ENCODE measurements at regions not wholly inside any gene's neighbourhood (a gene's known extent, or its start where the extent isn't known, plus 50 kb on each side); places are given as distances from the start of the nearest gene placed in this dataset.

GRCh38 chr9:88197781-88198340, 59.6 kb upstream of the SPATA31C2 start:
- Mint-ChIP-seq H3K9me3 (no peaks in the 10 kb centered on the region), H3K4me1 (no peaks in the 10 kb centered on the region), H3K27me3 (peaks cover 26% of the 10 kb centered on the region), H3K27ac (no peak overlapping the region), H3K36me3 (no peaks in the 10 kb centered on the region), H3K4me3 (no peak overlapping the region)
- POLR2A ChIA-PET: interaction anchor here (0.6 kb wide), 1 partner anchor 57 kb away, joined by 3 read pairs; no protein-coding TSS in a partner anchor
- DNase-seq: no peak
- ATAC-seq (ENCODE audit: low read depth): no peak

- no peak overlapping the region for H3K4me3 Mint-ChIP-seq
- DNase-seq (no peak), ATAC-seq (ENCODE audit: low read depth) (no peak)
- no peak overlapping the region for H3K27ac Mint-ChIP-seq
- POLR2A ChIA-PET: interaction anchor here (0.6 kb wide), 1 partner anchor 57 kb away, joined by 3 read pairs; no protein-coding TSS in a partner anchor
- H3K36me3 Mint-ChIP-seq: no peaks in the 10 kb centered on the region
- H3K9me3 Mint-ChIP-seq: no peaks in the 10 kb centered on the region
- peaks cover 31% of the 10 kb centered on the region for H3K27me3 Mint-ChIP-seq
- H3K4me1 Mint-ChIP-seq: no peaks in the 10 kb centered on the region
Observed at GRCh38 chr9:88197016-88197415, 58.7 kb upstream of the SPATA31C2 start.

- POLR2A ChIA-PET: no interaction called here
- no peak for ATAC-seq (ENCODE audit: low read depth)
- Mint-ChIP-seq H3K9me3 (no peaks in the 10 kb centered on the region), H3K4me1 (no peaks in the 10 kb centered on the region), H3K4me3 (no peak overlapping the region), H3K27ac (no peak overlapping the region), H3K27me3 (peaks cover 31% of the 10 kb centered on the region), H3K36me3 (no peaks in the 10 kb centered on the region)
- no peak for DNase-seq
Observed at GRCh38 chr9:88196142-88196790, 58.0 kb upstream of the SPATA31C2 start.

GRCh38 chr9:88193766-88194165, 55.5 kb upstream of the SPATA31C2 start:
- Mint-ChIP-seq H3K27ac (no peak overlapping the region), H3K9me3 (peaks cover 4% of the 10 kb centered on the region), H3K4me1 (peaks cover 3% of the 10 kb centered on the region), H3K36me3 (no peaks in the 10 kb centered on the region), H3K27me3 (peaks cover 46% of the 10 kb centered on the region), H3K4me3 (no peak overlapping the region)
- ATAC-seq (ENCODE audit: low read depth) (no peak), DNase-seq (no peak)
- POLR2A ChIA-PET: no interaction called here

GRCh38 chr9:88191456-88191855, 53.2 kb upstream of the SPATA31C2 start:
- Mint-ChIP-seq H3K36me3 (no peaks in the 10 kb centered on the region), H3K27ac (no peak overlapping the region), H3K4me3 (no peak overlapping the region), H3K27me3 (peaks cover 38% of the 10 kb centered on the region), H3K9me3 (peaks cover 4% of the 10 kb centered on the region), H3K4me1 (peaks cover 3% of the 10 kb centered on the region)
- ATAC-seq (ENCODE audit: low read depth): no peak
- no peak for DNase-seq
- POLR2A ChIA-PET: no interaction called here

GRCh38 chr9:88189371-88189770, 51.1 kb upstream of the SPATA31C2 start:
- POLR2A ChIA-PET: no interaction called here
- ATAC-seq (ENCODE audit: low read depth) (no peak), DNase-seq (no peak)
- Mint-ChIP-seq H3K4me3 (no peak overlapping the region), H3K4me1 (peaks cover 3% of the 10 kb centered on the region), H3K36me3 (no peaks in the 10 kb centered on the region), H3K9me3 (peaks cover 4% of the 10 kb centered on the region), H3K27me3 (peaks cover 46% of the 10 kb centered on the region), H3K27ac (no peak overlapping the region)
